ENCODE measurements at regions not wholly inside any gene's neighbourhood (a gene's known extent, or its start where the extent isn't known, plus 50 kb on each side); places are given as distances from the start of the nearest gene placed in this dataset.

DNA sequence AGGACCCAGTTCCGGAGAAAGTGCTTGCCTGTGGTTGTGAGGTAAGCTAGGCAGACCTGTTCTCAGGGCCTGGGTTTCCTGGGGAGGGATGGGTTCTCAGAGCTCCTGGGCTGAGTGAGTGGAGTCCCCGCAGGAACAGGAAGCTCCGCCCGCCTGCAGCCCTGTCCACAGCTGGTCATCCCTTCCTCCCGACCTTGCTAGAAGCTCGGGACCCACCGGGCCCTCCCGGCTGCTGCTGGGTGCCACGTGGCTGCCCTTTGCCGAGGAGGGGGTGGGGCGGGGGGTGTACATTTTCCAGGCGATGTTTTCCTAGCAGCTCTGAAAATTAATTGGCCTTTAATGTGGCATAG is 198.1 kb downstream of the C9orf50 start:
- Histone ChIP-seq H3K4me3 (no peak overlapping the region), H3K27ac (no peak overlapping the region)
- no peak for TF ChIP-seq CTCF (IDR thresholded peaks at IDR 0.05)
- DNase-seq (ENCODE audit: low spot score), result no peak

- Histone ChIP-seq H3K27ac (no peak overlapping the region), H3K4me3 (no peak overlapping the region)
- no peak for DNase-seq (ENCODE audit: low spot score)
- no peak for TF ChIP-seq CTCF (IDR thresholded peaks at IDR 0.05)
These were observed 198.7 kb downstream of the C9orf50 start for GRCh38 chr9:129422032-129422842.

DNA sequence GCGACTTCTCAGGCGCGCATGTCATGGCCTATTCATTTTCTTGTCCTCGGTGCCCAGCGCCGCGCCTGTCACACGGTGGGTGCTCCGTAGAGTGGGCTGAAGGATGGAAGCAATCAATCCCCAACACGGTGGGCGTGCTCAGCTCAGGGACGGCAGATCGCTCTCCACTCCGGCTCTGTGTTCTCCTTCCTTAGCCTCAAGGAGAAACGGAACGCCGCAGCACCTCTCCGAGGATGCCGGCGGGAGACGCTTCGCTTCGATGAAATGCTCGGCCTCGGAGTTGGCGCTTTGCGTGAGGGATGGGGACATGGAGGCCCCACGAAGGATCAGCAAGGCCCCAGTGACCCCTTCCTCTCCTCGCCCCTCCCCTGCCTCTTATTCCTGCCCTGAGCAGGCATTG is 199.5 kb downstream of the C9orf50 start:
- DNase-seq (ENCODE audit: low spot score), result no peak
- no peak overlapping the region for H3K27ac ChIP-seq
- TF ChIP-seq CTCF (IDR thresholded peaks at IDR 0.05), result no peak
- no peak overlapping the region for H3K4me3 ChIP-seq

GRCh38 chr9:129420721-129421120 is 200.2 kb downstream of the C9orf50 start:
- no peak for DNase-seq (ENCODE audit: low spot score)
- no peak overlapping the region for H3K4me3 ChIP-seq
- H3K27ac ChIP-seq, result no peak overlapping the region
- TF ChIP-seq CTCF (IDR thresholded peaks at IDR 0.05), result no peak

DNA sequence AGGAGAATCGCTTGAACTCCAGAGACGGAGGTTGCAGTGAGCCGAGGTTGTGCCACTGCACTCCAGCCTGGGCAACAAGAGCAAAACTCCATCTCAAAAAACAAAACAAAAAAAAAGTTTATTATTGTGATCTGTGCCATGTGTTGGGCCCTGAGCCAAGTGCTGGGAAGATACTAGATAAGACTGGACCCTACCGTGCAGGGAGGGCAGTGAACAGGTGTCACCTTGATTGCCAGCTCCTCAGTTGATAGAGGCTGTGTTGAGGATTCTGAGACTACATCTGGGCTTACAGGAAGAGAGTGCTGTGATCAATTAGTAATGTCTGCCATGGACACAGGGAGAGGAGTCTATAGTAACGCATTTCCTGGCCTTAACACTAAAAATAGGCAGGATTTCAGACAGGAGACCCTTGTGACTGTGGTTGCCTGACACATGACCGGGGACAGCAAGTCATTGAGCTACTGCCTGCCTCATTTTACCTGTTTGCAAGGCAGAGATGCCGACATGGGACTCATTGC is 201.5 kb downstream of the C9orf50 start:
- DNase-seq (ENCODE audit: low spot score), result no peak
- no peak overlapping the region for H3K27ac ChIP-seq
- TF ChIP-seq CTCF (IDR thresholded peaks at IDR 0.05), result no peak
- no peak overlapping the region for H3K4me3 ChIP-seq

DNA sequence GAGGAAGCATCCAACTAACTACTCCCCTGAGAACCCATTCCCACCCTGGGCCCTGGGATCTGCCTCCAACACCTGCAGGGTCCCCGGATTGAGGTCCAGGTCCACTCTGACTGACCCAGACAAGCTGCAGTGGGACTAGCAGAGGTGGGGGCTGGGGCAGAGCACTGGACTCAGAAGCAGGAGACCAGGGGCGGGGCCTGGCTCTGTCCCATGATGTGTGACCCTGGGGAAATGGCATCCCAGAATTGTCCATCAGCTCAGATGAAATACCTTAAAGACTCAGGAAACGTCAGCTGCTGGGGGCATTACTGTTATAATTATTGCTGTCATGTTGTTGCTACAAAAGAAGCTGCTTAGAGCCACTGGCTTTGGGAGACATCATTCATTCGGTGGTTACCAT is 202.4 kb downstream of the C9orf50 start:
- Histone ChIP-seq H3K27ac (no peak overlapping the region), H3K4me3 (no peak overlapping the region)
- TF ChIP-seq CTCF (IDR thresholded peaks at IDR 0.05), result no peak
- DNase-seq (ENCODE audit: low spot score), result no peak

Measured in coronary artery (tissue), 2 donors.